ENCODE measurements at regions not wholly inside any gene's neighbourhood (a gene's known extent, or its start where the extent isn't known, plus 50 kb on each side); places are given as distances from the start of the nearest gene placed in this dataset.

DNA sequence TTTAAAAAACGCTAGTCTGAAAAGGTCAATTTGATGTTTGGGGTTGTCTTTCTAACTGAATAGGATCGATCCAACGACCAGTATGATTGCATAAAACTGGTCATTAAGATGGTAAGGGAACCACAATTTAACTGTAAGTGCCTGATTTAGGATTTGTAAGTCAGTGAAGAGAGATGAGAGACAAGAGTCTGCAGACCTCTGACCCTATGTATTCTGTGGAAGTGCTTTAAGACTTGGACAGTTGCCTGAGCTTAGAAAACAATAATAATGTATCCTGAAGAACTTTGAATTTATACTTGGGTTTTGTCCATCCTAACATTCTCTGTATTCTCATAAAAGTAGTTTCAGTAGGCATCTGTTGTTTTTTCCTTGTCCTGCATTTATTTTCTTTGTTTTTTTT, 221.4 kb upstream of the SUCLG2 start:
- TF ChIP-seq POLR2A (IDR thresholded peaks at IDR 0.05; ENCODE audit: extremely low read depth, insufficient read length) (no peak), MYC (IDR thresholded peaks at IDR 0.05; ENCODE audit: low read depth, low read length) (no peak)
- TF ChIP-seq, protein P1, sequence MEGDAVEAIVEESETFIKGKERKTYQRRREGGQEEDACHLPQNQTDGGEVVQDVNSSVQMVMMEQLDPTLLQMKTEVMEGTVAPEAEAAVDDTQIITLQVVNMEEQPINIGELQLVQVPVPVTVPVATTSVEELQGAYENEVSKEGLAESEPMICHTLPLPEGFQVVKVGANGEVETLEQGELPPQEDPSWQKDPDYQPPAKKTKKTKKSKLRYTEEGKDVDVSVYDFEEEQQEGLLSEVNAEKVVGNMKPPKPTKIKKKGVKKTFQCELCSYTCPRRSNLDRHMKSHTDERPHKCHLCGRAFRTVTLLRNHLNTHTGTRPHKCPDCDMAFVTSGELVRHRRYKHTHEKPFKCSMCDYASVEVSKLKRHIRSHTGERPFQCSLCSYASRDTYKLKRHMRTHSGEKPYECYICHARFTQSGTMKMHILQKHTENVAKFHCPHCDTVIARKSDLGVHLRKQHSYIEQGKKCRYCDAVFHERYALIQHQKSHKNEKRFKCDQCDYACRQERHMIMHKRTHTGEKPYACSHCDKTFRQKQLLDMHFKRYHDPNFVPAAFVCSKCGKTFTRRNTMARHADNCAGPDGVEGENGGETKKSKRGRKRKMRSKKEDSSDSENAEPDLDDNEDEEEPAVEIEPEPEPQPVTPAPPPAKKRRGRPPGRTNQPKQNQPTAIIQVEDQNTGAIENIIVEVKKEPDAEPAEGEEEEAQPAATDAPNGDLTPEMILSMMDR (IDR thresholded peaks at IDR 0.05; ENCODE audit: low read depth, low read length): no peak
- TF ChIP-seq, protein P2, sequence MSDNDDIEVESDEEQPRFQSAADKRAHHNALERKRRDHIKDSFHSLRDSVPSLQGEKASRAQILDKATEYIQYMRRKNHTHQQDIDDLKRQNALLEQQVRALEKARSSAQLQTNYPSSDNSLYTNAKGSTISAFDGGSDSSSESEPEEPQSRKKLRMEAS (IDR thresholded peaks at IDR 0.05; ENCODE audit: low read depth, low read length): no peak

Measured in NB4 (cell line).